HG03025 (cell line): ENCODE measurements at regions not wholly inside any gene's neighbourhood (a gene's known extent, or its start where the extent isn't known, plus 50 kb on each side); places are given as distances from the start of the nearest gene placed in this dataset.
"Not testable (repeated sequence)": the region's sequence is repeated elsewhere in the genome, so short reads cannot be mapped to it uniquely, and the experiment has no call there.

Experiments used
- ATAC-seq: cut with Tn5 transposase; IDR thresholded peaks from one replicate; pipeline ENCODE4 v1.9.1; 2021; ENCODE audit warnings: mild to moderate bottlenecking, moderate library complexity; ENCODE audit not compliant: unreplicated experiment, low FRiP score

- ATAC-seq: no peak
Observed at GRCh38 chr2:122565364-122565763, 809.9 kb downstream of the TSN start.

- no peak for ATAC-seq
Observed at GRCh38 chr2:122570641-122571040, 815.2 kb downstream of the TSN start.

- ATAC-seq: not testable (repeated sequence)
Observed at GRCh38 chr2:122571471-122571870, 816.0 kb downstream of the TSN start.

- ATAC-seq: no peak
Observed at GRCh38 chr2:122575076-122575475, 819.6 kb downstream of the TSN start.

- ATAC-seq: no peak
Observed at GRCh38 chr2:122583159-122583917, 827.9 kb downstream of the TSN start.

GRCh38 chr2:122590524-122590923 lies 835.1 kb downstream of the TSN start:
- no peak for ATAC-seq

GRCh38 chr2:122595065-122595464 lies 839.6 kb downstream of the TSN start:
- no peak for ATAC-seq

GRCh38 chr2:122596598-122596997 lies 841.1 kb downstream of the TSN start:
- ATAC-seq: no peak

GRCh38 chr2:122598784-122599183 lies 843.3 kb downstream of the TSN start:
- ATAC-seq: no peak

GRCh38 chr2:122610948-122611609 lies 855.6 kb downstream of the TSN start:
- ATAC-seq: no peak

GRCh38 chr2:122622934-122623333 lies 867.5 kb downstream of the TSN start:
- ATAC-seq: no peak

- no peak for ATAC-seq
Observed at GRCh38 chr2:122627388-122627787, 871.9 kb downstream of the TSN start.

GRCh38 chr2:122634256-122634655 lies 878.8 kb downstream of the TSN start:
- ATAC-seq: no peak

GRCh38 chr2:122634920-122635319 lies 879.5 kb downstream of the TSN start:
- ATAC-seq: no peak

GRCh38 chr2:122635686-122636085 lies 880.2 kb downstream of the TSN start:
- ATAC-seq: no peak

- ATAC-seq: no peak
Observed at GRCh38 chr2:122636097-122636496, 880.6 kb downstream of the TSN start.

- no peak for ATAC-seq
Observed at GRCh38 chr2:122639176-122639575, 883.7 kb downstream of the TSN start.

GRCh38 chr2:122639711-122640110 lies 884.3 kb downstream of the TSN start:
- no peak for ATAC-seq

- no peak for ATAC-seq
Observed at GRCh38 chr2:122643725-122644329, 888.4 kb downstream of the TSN start.

- ATAC-seq: no peak
Observed at GRCh38 chr2:122651236-122651635, 895.8 kb downstream of the TSN start.

GRCh38 chr2:122651780-122652179 lies 896.3 kb downstream of the TSN start:
- no peak for ATAC-seq

GRCh38 chr2:122652670-122653069 lies 897.2 kb downstream of the TSN start:
- ATAC-seq: no peak
